ENCODE measurements at regions not wholly inside any gene's neighbourhood (a gene's known extent, or its start where the extent isn't known, plus 50 kb on each side); places are given as distances from the start of the nearest gene placed in this dataset.
A peak's percentile ranks its signal among the peaks of the same experiment; 100 is the strongest.

- peaks cover 10 to 30% (median 15%) of the 10 kb centered on the region in 3 donors for H3K27me3 Mint-ChIP-seq
- H3K4me3 Mint-ChIP-seq, result no peak overlapping the region
- no peak for ATAC-seq (ENCODE audit: low read depth in 2 of 2)
- no peak for DNase-seq
- H3K27ac Mint-ChIP-seq, result peak overlapping the region in 1 of 6 donors; percentile 4
- H3K36me3 Mint-ChIP-seq, result no peaks in the 10 kb centered on the region
- H3K4me1 Mint-ChIP-seq, result no peaks in the 10 kb centered on the region
- peaks cover 0 to 13% (median 2%) of the 10 kb centered on the region in 7 donors for H3K9me3 Mint-ChIP-seq
These were observed 101.8 kb upstream of the COL21A1 start for GRCh38 chr6:56349194-56349593.

GRCh38 chr6:56348578-56348977 lies 101.2 kb upstream of the COL21A1 start:
- Mint-ChIP-seq H3K4me3 (no peak overlapping the region), H3K9me3 (peaks cover 0 to 7% (median 1%) of the 10 kb centered on the region in 7 donors), H3K36me3 (no peaks in the 10 kb centered on the region), H3K27me3 (peaks cover 10 to 30% (median 15%) of the 10 kb centered on the region in 3 donors), H3K27ac (no peak overlapping the region), H3K4me1 (no peaks in the 10 kb centered on the region)
- no peak for DNase-seq
- no peak for ATAC-seq (ENCODE audit: low read depth in 2 of 2)

DNA sequence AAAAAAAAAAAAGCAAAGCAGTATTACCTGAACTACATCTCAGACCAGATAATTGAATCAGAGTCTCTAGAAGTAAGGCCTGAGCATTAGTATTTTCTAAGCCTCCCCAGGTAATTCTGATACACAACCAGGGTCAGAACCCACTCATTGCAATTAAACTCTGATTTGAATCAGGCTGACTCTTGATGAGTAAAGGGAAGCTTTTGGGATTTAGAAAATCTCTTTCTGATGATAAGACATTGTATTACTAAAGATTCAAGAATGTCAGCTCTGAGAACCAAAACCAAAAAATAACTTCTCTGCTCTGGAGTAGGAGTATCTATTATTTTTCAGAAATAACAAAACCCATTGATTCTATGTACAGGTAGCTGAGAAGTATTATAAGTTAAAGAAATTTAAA lies 100.1 kb upstream of the COL21A1 start:
- Mint-ChIP-seq H3K4me3 (no peak overlapping the region), H3K27ac (no peak overlapping the region), H3K4me1 (no peaks in the 10 kb centered on the region), H3K27me3 (peaks cover 10 to 30% (median 15%) of the 10 kb centered on the region in 3 donors), H3K9me3 (no peaks in the 10 kb centered on the region), H3K36me3 (no peaks in the 10 kb centered on the region)
- DNase-seq, result no peak
- no peak for ATAC-seq (ENCODE audit: low read depth in 2 of 2)

- no peak for DNase-seq
- Mint-ChIP-seq H3K4me3 (no peak overlapping the region), H3K27me3 (peaks cover 10 to 30% (median 15%) of the 10 kb centered on the region in 3 donors), H3K27ac (no peak overlapping the region), H3K4me1 (no peaks in the 10 kb centered on the region), H3K36me3 (no peaks in the 10 kb centered on the region), H3K9me3 (no peaks in the 10 kb centered on the region)
- no peak for ATAC-seq (ENCODE audit: low read depth in 2 of 2)
These were observed 99.6 kb upstream of the COL21A1 start for GRCh38 chr6:56346958-56347357.

- peaks cover 10 to 40% (median 20%) of the 10 kb centered on the region in 3 donors for H3K27me3 Mint-ChIP-seq
- H3K36me3 Mint-ChIP-seq, result no peaks in the 10 kb centered on the region
- no peak overlapping the region for H3K27ac Mint-ChIP-seq
- H3K4me1 Mint-ChIP-seq, result no peaks in the 10 kb centered on the region
- no peaks in the 10 kb centered on the region for H3K9me3 Mint-ChIP-seq
- ATAC-seq (ENCODE audit: low read depth in 2 of 2) (no peak), DNase-seq (no peak)
- H3K4me3 Mint-ChIP-seq, result peak overlapping the region in 1 of 8 donors; percentile 10
These were observed 98.1 kb upstream of the COL21A1 start for GRCh38 chr6:56345376-56345995.

DNA sequence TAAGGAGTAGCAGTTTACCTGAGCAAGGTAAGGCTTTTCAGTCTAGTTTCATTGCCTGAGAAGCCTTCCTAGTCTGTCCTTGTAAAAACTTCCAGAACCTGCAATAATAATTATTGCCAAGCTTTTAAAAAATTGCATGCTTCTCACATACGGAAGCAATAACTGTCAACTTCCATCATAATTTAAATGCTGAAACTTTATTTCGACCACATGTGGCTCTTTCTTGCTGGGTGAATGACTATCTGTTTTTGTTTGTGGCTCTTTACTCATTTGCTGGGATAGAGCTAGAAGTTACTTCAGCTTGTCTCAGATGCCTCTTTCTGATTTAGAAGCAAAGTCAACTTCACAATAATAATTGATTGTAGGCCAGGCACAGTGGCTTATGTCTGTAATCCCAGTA lies 95.9 kb upstream of the COL21A1 start:
- Mint-ChIP-seq H3K27me3 (peaks cover 10 to 36% (median 15%) of the 10 kb centered on the region in 3 donors), H3K9me3 (peaks cover 0 to 2% (median 0%) of the 10 kb centered on the region in 7 donors), H3K4me1 (no peaks in the 10 kb centered on the region), H3K27ac (no peak overlapping the region), H3K36me3 (no peaks in the 10 kb centered on the region), H3K4me3 (peak overlapping the region in 1 of 8 donors; percentile 4)
- ATAC-seq (ENCODE audit: low read depth in 2 of 2), result no peak
- DNase-seq, result no peak

DNA sequence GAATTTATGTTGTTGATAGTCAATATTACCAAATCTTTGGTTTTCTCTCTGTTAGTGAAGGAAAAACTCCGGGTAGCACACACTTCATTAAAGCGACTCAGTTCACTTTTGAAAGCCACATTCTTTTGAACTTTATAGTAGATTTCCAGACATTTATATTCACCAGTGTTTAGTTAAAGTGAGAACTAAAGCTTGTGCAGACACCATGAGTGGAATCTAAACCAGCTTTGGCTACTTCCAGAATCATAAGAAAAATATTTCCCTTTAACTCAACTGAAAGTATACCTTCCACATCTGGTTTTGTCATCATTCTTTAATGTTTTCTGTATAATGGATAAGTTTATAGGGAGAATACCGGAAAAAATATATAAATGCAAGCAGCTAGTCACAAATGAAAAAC lies 92.1 kb upstream of the COL21A1 start:
- H3K27ac Mint-ChIP-seq, result no peak overlapping the region
- H3K4me1 Mint-ChIP-seq, result no peaks in the 10 kb centered on the region
- no peak for ATAC-seq (ENCODE audit: low read depth in 2 of 2)
- DNase-seq, result no peak
- H3K36me3 Mint-ChIP-seq, result no peaks in the 10 kb centered on the region
- peaks cover 5 to 10% (median 10%) of the 10 kb centered on the region in 3 donors for H3K27me3 Mint-ChIP-seq
- no peak overlapping the region for H3K4me3 Mint-ChIP-seq
- H3K9me3 Mint-ChIP-seq, result peaks cover 0 to 2% (median 0%) of the 10 kb centered on the region in 7 donors

- H3K9me3 Mint-ChIP-seq, result peaks cover 0 to 7% (median 0%) of the 10 kb centered on the region in 7 donors
- no peaks in the 10 kb centered on the region for H3K36me3 Mint-ChIP-seq
- H3K4me3 Mint-ChIP-seq, result no peak overlapping the region
- ATAC-seq (ENCODE audit: low read depth in 2 of 2) (no peak), DNase-seq (no peak)
- H3K27me3 Mint-ChIP-seq, result peaks cover 0 to 5% (median 5%) of the 10 kb centered on the region in 3 donors
- H3K4me1 Mint-ChIP-seq, result no peaks in the 10 kb centered on the region
- H3K27ac Mint-ChIP-seq, result no peak overlapping the region
These were observed 88.3 kb upstream of the COL21A1 start for GRCh38 chr6:56335726-56336125.

DNA sequence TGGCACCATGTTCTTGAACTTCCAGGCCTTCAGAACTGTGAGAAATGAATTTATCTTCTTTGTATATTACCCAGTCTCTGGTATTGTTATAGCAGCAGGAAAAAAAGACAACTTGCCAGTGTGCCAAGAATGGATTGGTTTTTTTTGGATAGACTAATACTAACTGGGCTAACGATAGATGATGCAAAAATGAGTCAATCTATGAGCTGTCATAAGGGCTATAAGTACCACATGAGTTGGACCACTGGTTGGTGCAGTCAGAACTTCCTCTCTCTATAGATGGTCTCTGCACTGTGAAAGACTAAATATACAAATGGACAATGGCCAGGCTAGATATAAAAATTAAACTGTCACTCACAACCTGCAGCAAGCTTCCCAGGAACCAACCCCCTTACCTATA lies 87.6 kb upstream of the COL21A1 start:
- Mint-ChIP-seq H3K36me3 (no peaks in the 10 kb centered on the region), H3K27me3 (peaks cover 0 to 5% (median under 1%) of the 10 kb centered on the region in 3 donors), H3K27ac (no peak overlapping the region), H3K4me1 (no peaks in the 10 kb centered on the region), H3K4me3 (no peak overlapping the region), H3K9me3 (peaks cover 0 to 7% (median 0%) of the 10 kb centered on the region in 7 donors)
- DNase-seq (no peak), ATAC-seq (ENCODE audit: low read depth in 2 of 2) (no peak)

GRCh38 chr6:56329271-56330050 lies 82.1 kb upstream of the COL21A1 start:
- ATAC-seq (ENCODE audit: low read depth in 2 of 2) (no peak), DNase-seq (no peak)
- Mint-ChIP-seq H3K27ac (peak overlapping the region in 1 of 6 donors; percentile 28), H3K4me3 (no peak overlapping the region), H3K4me1 (no peaks in the 10 kb centered on the region), H3K9me3 (peaks cover 0 to 7% (median 0%) of the 10 kb centered on the region in 7 donors), H3K36me3 (no peaks in the 10 kb centered on the region), H3K27me3 (no peaks in the 10 kb centered on the region)

- Mint-ChIP-seq H3K4me3 (no peak overlapping the region), H3K36me3 (no peaks in the 10 kb centered on the region), H3K4me1 (no peaks in the 10 kb centered on the region), H3K27me3 (no peaks in the 10 kb centered on the region), H3K9me3 (peaks cover 0 to 7% (median 0%) of the 10 kb centered on the region in 7 donors), H3K27ac (no peak overlapping the region)
- no peak for ATAC-seq (ENCODE audit: low read depth in 2 of 2)
- DNase-seq, result no peak
These were observed 81.3 kb upstream of the COL21A1 start for GRCh38 chr6:56328728-56329090.

DNA sequence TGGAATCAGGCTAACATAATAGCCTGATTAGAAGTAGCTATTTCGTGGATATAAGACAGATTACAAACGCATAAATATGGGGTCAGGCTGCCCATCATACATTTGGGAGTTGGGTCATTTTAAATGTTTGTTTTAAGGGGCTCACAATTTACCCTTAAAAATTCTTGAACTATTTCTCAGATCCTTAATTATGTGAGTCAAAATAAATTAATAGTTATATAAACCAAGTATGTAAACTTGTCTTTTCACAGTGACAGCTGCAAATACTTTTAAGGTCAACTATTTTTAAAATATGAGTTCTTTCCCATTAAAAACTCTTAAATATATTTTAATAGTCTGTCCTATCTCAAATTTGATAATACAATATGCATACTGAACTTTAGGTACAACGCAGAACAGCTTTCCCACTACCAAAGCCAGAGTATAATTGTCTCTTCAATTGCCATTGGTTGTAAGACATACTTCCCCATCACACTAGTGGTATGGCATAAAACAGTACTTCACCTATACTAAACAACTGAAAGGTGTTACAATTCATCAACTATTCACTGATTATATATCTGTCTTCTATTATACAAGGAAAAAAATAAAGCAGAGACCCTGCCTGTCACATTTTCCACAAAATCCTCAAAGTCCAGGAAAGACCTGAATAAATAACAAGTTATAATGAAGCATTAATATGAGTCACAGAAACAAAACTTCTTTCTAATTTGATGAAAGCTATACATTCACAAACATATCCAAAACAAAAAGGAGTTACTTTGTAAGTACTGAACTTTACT lies 80.8 kb upstream of the COL21A1 start:
- no peak for ATAC-seq (ENCODE audit: low read depth in 2 of 2)
- Mint-ChIP-seq H3K4me1 (no peaks in the 10 kb centered on the region), H3K36me3 (no peaks in the 10 kb centered on the region), H3K27me3 (no peaks in the 10 kb centered on the region), H3K9me3 (peaks cover 0 to 7% (median 0%) of the 10 kb centered on the region in 7 donors), H3K27ac (no peak overlapping the region), H3K4me3 (no peak overlapping the region)
- DNase-seq, result no peak

- Mint-ChIP-seq H3K27ac (no peak overlapping the region), H3K9me3 (peaks cover 0 to 2% (median 0%) of the 10 kb centered on the region in 7 donors), H3K36me3 (no peaks in the 10 kb centered on the region), H3K4me1 (no peaks in the 10 kb centered on the region), H3K27me3 (peaks cover 0 to 10% (median 8%) of the 10 kb centered on the region in 3 donors), H3K4me3 (no peak overlapping the region)
- ATAC-seq (ENCODE audit: low read depth in 2 of 2) (no peak), DNase-seq (no peak)
These were observed 77.0 kb upstream of the COL21A1 start for GRCh38 chr6:56324396-56324795.
